Activated naive CD4-positive, alpha-beta T cell treated with anti-CD3 and anti-CD28 coated beads, Interleukin-2, amount 10 ng/mL, durations not matched to agents 7 days and 5 days (primary cell): ENCODE measurements at regions not wholly inside any gene's neighbourhood (a gene's known extent, or its start where the extent isn't known, plus 50 kb on each side); places are given as distances from the start of the nearest gene placed in this dataset.

Experiments
- CTCF ChIA-PET: fragments of 350-600 bp; sonication (Branson Sonifier 250); formaldehyde crosslinking; loops from one replicate; lab custom pipeline; 2021; ENCODE audit warnings: antibody characterized with exemption; lab: Charles Lee
- DNase-seq: peaks from one replicate; pipeline ENCODE4 v3.0.0-alpha.2; 2020
- H3K27ac Mint-ChIP-seq: one replicate; pipeline ENCODE4 v1.8.0; 2021; ENCODE audit warnings: mild to moderate bottlenecking, moderate library complexity, mixed read lengths
- H3K27me3 Mint-ChIP-seq: one replicate; pipeline ENCODE4 v1.8.0; 2021; ENCODE audit warnings: mild to moderate bottlenecking, mixed read lengths
- H3K36me3 Mint-ChIP-seq: one replicate; pipeline ENCODE4 v1.8.0; 2021; ENCODE audit warnings: mixed read lengths
- H3K4me1 Mint-ChIP-seq: one replicate; pipeline ENCODE4 v1.8.0; 2021; ENCODE audit warnings: mixed read lengths
- H3K4me3 Mint-ChIP-seq: one replicate; pipeline ENCODE4 v1.8.0; 2021; ENCODE audit warnings: mild to moderate bottlenecking, moderate library complexity, mixed read lengths
- H3K9me3 Mint-ChIP-seq: one replicate; pipeline ENCODE4 v1.8.0; 2021; ENCODE audit warnings: mixed read lengths

DNA sequence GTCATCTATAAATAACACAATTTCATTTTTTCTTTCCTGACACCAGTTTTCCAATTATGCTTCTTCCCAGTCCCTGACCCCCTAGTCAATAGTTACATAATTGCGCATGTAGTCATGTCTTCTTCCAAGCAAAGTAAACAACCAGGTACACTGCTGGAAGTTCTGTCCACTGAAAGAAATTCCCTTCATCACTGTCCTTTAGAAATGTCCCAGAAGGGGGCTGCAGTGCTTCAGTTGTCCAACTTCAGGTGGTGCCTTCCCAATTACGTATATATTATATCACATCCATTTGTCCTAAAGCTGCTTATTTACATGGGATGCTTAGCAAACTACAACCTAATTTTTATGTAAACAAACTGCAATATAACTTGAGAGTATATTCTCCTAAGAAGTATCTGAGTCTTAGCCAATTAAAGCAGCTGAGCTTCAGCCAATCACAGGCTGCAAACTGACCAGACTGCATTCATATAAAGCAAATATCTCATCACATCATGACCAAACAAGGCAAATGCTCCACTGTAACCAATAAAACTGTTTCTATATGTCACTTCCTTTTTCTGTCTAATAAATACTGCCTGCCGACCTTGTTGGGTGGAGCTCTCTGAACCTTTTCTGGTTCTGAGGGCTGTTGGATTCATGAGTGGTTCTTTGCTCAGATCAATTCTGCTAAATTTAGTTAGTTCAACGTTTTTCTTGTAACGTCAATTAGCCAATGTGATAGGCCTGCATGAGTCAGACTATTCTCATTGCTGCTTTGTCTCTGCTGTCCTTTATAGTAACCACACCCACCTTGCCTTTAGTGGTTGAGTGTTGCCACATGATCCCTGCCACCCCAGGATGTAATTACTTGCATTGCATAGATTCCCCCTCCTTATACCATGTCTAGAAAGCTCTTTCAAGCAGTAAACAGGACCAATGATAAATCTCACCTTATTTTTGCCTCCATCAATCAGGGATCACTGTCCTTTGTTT lies 239.3 kb downstream of the ALG10B start:
- Mint-ChIP-seq H3K9me3 (peaks cover 9% of the 10 kb centered on the region), H3K27me3 (no peaks in the 10 kb centered on the region), H3K27ac (no peak overlapping the region), H3K36me3 (no peaks in the 10 kb centered on the region), H3K4me1 (no peaks in the 10 kb centered on the region), H3K4me3 (no peak overlapping the region)
- no peak for DNase-seq
- CTCF ChIA-PET: no interaction called here

DNA sequence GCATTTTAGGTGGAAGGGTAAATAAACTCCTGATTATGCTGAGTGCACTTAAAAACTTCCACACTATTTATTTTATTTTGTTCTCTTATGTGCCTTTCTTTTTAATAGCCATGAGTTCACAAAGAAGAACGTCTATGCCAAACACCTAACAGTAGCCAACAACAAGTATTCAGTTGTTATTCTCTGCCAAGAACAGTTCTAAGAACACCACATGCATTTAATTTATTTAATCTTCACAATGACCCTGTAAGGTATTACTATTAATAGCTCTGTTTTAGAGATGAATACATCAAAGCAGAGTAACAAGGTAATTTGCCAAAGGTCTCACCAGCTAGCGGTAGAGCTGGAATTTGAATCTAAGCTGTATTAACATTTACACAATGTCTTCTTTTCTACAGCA lies 240.1 kb downstream of the ALG10B start:
- Mint-ChIP-seq H3K27ac (no peak overlapping the region), H3K36me3 (no peaks in the 10 kb centered on the region), H3K4me1 (no peaks in the 10 kb centered on the region), H3K27me3 (no peaks in the 10 kb centered on the region), H3K9me3 (peaks cover 9% of the 10 kb centered on the region), H3K4me3 (no peak overlapping the region)
- no peak for DNase-seq
- CTCF ChIA-PET: no interaction called here

DNA sequence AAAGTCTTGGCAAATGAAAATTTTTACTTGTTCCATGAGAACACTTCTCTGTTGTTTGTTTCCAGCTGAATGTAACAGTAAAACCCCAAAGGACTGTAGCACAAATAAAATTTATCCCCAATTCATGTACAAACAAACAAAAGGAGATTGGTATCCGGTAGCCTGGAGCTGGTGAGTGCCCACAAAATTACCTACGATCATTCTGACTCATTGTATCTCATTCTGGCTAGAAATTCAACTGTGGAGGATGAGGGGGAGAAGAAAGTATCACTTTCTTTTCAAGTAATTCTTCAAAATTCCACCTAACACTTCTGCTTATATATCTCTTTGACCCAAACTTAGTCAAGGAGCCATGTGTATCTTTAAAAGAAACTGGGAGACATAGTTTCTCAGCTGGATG lies 268.5 kb downstream of the ALG10B start:
- CTCF ChIA-PET: no interaction called here

DNA sequence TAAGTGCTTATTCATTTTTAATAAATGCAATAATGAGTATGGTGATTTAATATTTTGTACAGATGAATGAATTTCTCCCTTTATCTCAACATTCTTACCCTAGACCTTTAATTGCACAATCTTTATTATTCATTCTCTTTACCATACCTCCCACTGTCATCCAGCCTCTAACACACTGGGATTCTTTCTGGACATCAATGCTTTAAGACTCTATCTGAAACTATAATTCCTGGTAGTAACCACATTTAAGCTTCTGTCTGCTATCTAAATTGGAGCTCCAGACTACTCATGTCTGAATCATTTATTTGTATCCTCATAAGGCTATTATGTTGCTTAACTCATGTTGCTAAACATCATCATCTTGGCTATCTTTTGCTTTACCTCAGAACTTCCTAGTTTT lies 270.2 kb downstream of the ALG10B start:
- Mint-ChIP-seq H3K4me3 (no peak overlapping the region), H3K27ac (no peak overlapping the region), H3K4me1 (no peaks in the 10 kb centered on the region), H3K27me3 (no peaks in the 10 kb centered on the region), H3K9me3 (peaks cover 8% of the 10 kb centered on the region), H3K36me3 (no peaks in the 10 kb centered on the region)
- DNase-seq: no peak
- CTCF ChIA-PET: no interaction called here

More for the DNA sequence above, 268.5 kb downstream of the ALG10B start:
- no peak overlapping the region for H3K4me3 Mint-ChIP-seq
- H3K9me3 Mint-ChIP-seq: peaks cover 7% of the 10 kb centered on the region
- no peak for DNase-seq
- no peak overlapping the region for H3K27ac Mint-ChIP-seq
- H3K36me3 Mint-ChIP-seq: no peaks in the 10 kb centered on the region
- no peaks in the 10 kb centered on the region for H3K27me3 Mint-ChIP-seq
- no peaks in the 10 kb centered on the region for H3K4me1 Mint-ChIP-seq

DNA sequence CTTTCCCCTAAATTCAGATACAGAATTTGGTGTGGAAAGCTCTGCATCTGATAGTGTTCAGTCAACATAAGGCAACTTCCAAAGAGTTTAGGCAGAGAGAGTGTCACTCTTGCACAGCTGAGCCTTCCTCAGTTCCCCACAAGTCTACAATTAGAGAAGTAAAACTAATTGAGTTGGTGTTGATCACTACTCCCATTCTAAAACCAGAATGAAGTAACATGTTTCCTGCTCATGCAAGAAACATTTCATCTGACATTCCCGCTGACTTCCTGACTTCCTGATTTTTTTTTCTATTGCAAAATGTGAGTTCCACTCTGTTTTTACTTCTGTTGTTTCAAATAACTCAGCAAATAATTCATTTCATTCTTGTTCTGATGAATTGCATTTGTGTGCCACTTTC lies 271.0 kb downstream of the ALG10B start:
- Mint-ChIP-seq H3K4me1 (no peaks in the 10 kb centered on the region), H3K4me3 (no peak overlapping the region), H3K27ac (no peak overlapping the region), H3K36me3 (no peaks in the 10 kb centered on the region), H3K27me3 (no peaks in the 10 kb centered on the region), H3K9me3 (peaks cover 7% of the 10 kb centered on the region)
- no peak for DNase-seq
- CTCF ChIA-PET: no interaction called here

DNA sequence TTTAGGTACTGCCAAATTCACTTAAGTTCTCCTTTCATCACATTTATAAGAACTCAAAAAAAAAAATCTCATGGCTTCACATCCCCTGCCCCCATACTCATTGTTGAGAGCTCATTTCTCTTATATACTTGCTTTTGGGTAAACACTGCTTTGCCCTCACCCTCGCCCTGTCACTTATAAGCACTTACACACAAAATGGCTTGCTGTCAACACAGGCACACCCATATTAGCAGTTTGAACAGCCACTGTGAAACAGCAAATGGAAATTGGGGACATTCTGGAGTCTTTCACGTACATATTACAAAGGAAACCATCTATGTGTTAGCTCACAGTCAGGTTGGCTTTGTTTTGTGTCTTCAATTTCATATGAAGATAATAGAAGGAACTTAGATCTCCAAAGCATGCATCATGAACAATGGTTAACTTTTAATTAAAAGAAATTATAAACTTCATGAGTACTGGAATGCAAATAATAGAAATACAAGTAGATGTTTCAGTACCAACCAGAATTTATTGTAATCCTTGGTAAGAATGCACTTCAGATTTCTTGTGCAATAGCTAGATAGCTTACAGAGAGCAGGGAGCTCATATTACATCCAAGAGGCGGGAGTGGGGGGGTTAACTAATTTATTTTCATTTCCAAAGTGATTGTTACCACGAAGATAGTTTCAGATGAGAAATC lies 272.2 kb downstream of the ALG10B start:
- Mint-ChIP-seq H3K27ac (no peak overlapping the region), H3K36me3 (no peaks in the 10 kb centered on the region), H3K4me3 (no peak overlapping the region), H3K9me3 (peaks cover 5% of the 10 kb centered on the region), H3K4me1 (no peaks in the 10 kb centered on the region), H3K27me3 (no peaks in the 10 kb centered on the region)
- CTCF ChIA-PET: no interaction called here
- no peak for DNase-seq

DNA sequence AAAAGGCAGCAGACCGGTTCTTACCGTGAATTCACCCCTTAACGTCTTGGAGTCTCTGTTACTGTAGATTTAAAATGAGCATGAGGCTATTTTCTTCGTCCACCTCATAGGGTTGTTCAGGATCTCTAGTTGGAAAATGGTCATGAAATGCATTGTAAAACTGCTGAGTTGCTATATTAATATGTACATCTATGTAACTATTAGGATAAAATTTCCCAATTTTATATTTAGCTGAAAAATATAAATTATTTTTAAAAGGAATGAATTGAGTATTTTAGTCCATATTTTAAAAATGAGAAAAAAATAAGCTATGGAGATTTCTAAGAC lies 272.7 kb downstream of the ALG10B start:
- no peak for DNase-seq
- Mint-ChIP-seq H3K27me3 (no peaks in the 10 kb centered on the region), H3K36me3 (no peaks in the 10 kb centered on the region), H3K4me1 (no peaks in the 10 kb centered on the region), H3K9me3 (peaks cover 5% of the 10 kb centered on the region), H3K27ac (no peak overlapping the region), H3K4me3 (no peak overlapping the region)
- CTCF ChIA-PET: no interaction called here

DNA sequence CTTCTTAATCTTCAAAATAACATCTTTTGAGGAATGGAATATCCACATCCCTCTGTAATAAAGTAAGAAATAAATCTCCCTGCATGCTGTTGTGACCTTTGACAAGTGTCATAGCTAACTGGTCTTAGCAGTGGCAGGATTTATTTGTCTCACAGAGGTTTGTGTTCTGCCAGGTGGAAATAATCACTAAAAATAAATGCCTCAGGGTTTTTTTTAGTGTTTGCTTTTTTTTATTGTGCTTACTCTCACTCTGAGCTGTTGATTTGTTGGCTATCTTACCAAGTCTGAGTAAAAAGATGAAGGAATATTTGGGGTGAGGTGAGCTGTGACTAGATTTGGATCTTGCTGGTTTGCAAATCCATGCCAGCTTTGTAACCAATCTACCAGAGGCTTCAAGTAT lies 285.4 kb downstream of the ALG10B start:
- Mint-ChIP-seq H3K4me1 (no peaks in the 10 kb centered on the region), H3K9me3 (peaks cover 11% of the 10 kb centered on the region), H3K4me3 (no peak overlapping the region), H3K27ac (no peak overlapping the region), H3K27me3 (no peaks in the 10 kb centered on the region), H3K36me3 (no peaks in the 10 kb centered on the region)
- no peak for DNase-seq
- CTCF ChIA-PET: no interaction called here
